Embryonic facial prominence (tissue), 1 donor: ENCODE measurements at regions not wholly inside any gene's neighbourhood (a gene's known extent, or its start where the extent isn't known, plus 50 kb on each side); places are given as distances from the start of the nearest gene placed in this dataset.
"Not testable (repeated sequence)": the region's sequence is repeated elsewhere in the genome, so short reads cannot be mapped to it uniquely, and the experiment has no call there.

Source experiments
- DNase-seq: peaks from one replicate; pipeline ENCODE4 v3.0.0-alpha.2; 2016; ENCODE audit errors: extremely low spot score

- no peak for DNase-seq
Measured at GRCh38 chr7:17090751-17091150, 207.7 kb upstream of the AHR start.

- no peak for DNase-seq
Measured at GRCh38 chr7:17093461-17093860, 205.0 kb upstream of the AHR start.

- DNase-seq, result no peak
Measured at GRCh38 chr7:17094963-17095574, 203.4 kb upstream of the AHR start.

- no peak for DNase-seq
Measured at GRCh38 chr7:17095931-17096330, 202.5 kb upstream of the AHR start.

GRCh38 chr7:17097668-17098297, 200.7 kb upstream of the AHR start:
- no peak for DNase-seq

- no peak for DNase-seq
Measured at GRCh38 chr7:17098515-17098914, 199.9 kb upstream of the AHR start.

- no peak for DNase-seq
Measured at GRCh38 chr7:17099083-17099973, 199.1 kb upstream of the AHR start.

- not testable (repeated sequence) for DNase-seq
Measured at GRCh38 chr7:17099974-17100509, 198.4 kb upstream of the AHR start.

- no peak for DNase-seq
Measured at GRCh38 chr7:17101207-17101696, 197.2 kb upstream of the AHR start.

GRCh38 chr7:17103170-17103569, 195.3 kb upstream of the AHR start:
- no peak for DNase-seq

GRCh38 chr7:17103984-17104383, 194.5 kb upstream of the AHR start:
- DNase-seq, result no peak

GRCh38 chr7:17104419-17104818, 194.0 kb upstream of the AHR start:
- no peak for DNase-seq

GRCh38 chr7:17105701-17106100, 192.8 kb upstream of the AHR start:
- no peak for DNase-seq

- DNase-seq, result no peak
Measured at GRCh38 chr7:17108049-17108584, 190.3 kb upstream of the AHR start.

- DNase-seq, result no peak
Measured at GRCh38 chr7:17109020-17109419, 189.4 kb upstream of the AHR start.

- not testable (repeated sequence) for DNase-seq
Measured at GRCh38 chr7:17113770-17114169, 184.7 kb upstream of the AHR start.

GRCh38 chr7:17118412-17118811, 180.0 kb upstream of the AHR start:
- no peak for DNase-seq

GRCh38 chr7:17120756-17121155, 177.7 kb upstream of the AHR start:
- DNase-seq, result no peak

GRCh38 chr7:17121671-17122070, 176.8 kb upstream of the AHR start:
- no peak for DNase-seq

GRCh38 chr7:17123020-17123419, 175.4 kb upstream of the AHR start:
- no peak for DNase-seq

GRCh38 chr7:17126413-17127268, 171.8 kb upstream of the AHR start:
- no peak for DNase-seq
